GM10248 (cell line): ENCODE measurements at regions not wholly inside any gene's neighbourhood (a gene's known extent, or its start where the extent isn't known, plus 50 kb on each side); places are given as distances from the start of the nearest gene placed in this dataset.
"Not testable (repeated sequence)": the region's sequence is repeated elsewhere in the genome, so short reads cannot be mapped to it uniquely, and the experiment has no call there.

ENCODE experiments used
- CTCF ChIA-PET: fragments of 300-600 bp; sonication (Branson Sonifier 250); formaldehyde crosslinking; extraction: SDS; loops from one replicate; lab custom pipeline; 2021; ENCODE audit warnings: antibody characterized with exemption; lab: Yijun Ruan, JAX
- POLR2A ChIA-PET: fragments of 350-650 bp; sonication (Branson Sonifier 250); formaldehyde crosslinking; extraction: SDS; loops from one replicate; lab custom pipeline; 2020; ENCODE audit warnings: antibody characterized with exemption; lab: Yijun Ruan, JAX
- DNase-seq: peaks from one replicate; pipeline ENCODE4 v3.0.0; 2012; ENCODE audit errors: extremely low spot score
- CTCF ChIP-seq: IDR thresholded peaks from 2 replicates; pipeline ENCODE4 v1.5.1; 2012; ENCODE audit warnings: mild to moderate bottlenecking, low read depth; ENCODE audit errors: extremely low read depth, missing control alignments, control extremely low read depth

GRCh38 chr14:37711831-37712475 lies 116.5 kb downstream of the TTC6 start:
- no peak for TF ChIP-seq CTCF
- CTCF ChIA-PET = no interaction called here
- no peak for DNase-seq
- POLR2A ChIA-PET = no interaction called here

- DNase-seq, CTCF ChIA-PET, POLR2A ChIA-PET: not testable (repeated sequence)
Measured at GRCh38 chr14:37712476-37712860, 117.0 kb downstream of the TTC6 start.

- ChIA-PET CTCF (interaction anchor here (0.8 kb wide), 1 partner anchor 12 kb away, joined by 3 read pairs; no protein-coding TSS in a partner anchor), POLR2A (no interaction called here)
- DNase-seq = no peak
- no peak for TF ChIP-seq CTCF
Measured at GRCh38 chr14:37712976-37713431, 117.6 kb downstream of the TTC6 start.

- POLR2A ChIA-PET = no interaction called here
- no peak for TF ChIP-seq CTCF
- CTCF ChIA-PET = no interaction called here
- DNase-seq = no peak
Measured at GRCh38 chr14:37720131-37720530, 124.7 kb downstream of the TTC6 start.

GRCh38 chr14:37721976-37722659 lies 126.7 kb downstream of the TTC6 start:
- no peak for TF ChIP-seq CTCF
- POLR2A ChIA-PET = no interaction called here
- CTCF ChIA-PET = interaction anchor here (1.2 to 2.0 kb wide), 2 partner anchors 9 to 10 kb away, joined by 3 to 6 read pairs; no protein-coding TSS in a partner anchor
- DNase-seq = no peak

GRCh38 chr14:37723515-37723914 lies 128.1 kb downstream of the TTC6 start:
- TF ChIP-seq CTCF = no peak
- CTCF ChIA-PET = no interaction called here
- DNase-seq = no peak
- POLR2A ChIA-PET = no interaction called here

GRCh38 chr14:37726708-37727107 lies 131.3 kb downstream of the TTC6 start:
- POLR2A ChIA-PET = no interaction called here
- no peak for TF ChIP-seq CTCF
- DNase-seq = no peak
- CTCF ChIA-PET = interaction anchor here (1.5 kb wide), 1 partner anchor 11 kb away, joined by 3 read pairs; no protein-coding TSS in a partner anchor
